PFSK-1 (cell line): ENCODE measurements at regions not wholly inside any gene's neighbourhood (a gene's known extent, or its start where the extent isn't known, plus 50 kb on each side); places are given as distances from the start of the nearest gene placed in this dataset.

Experiments
- FOXP2 ChIP-seq: optimal IDR thresholded peaks from 2 replicates; pipeline ENCODE3; 2011; ENCODE audit warnings: borderline replicate concordance, control low read depth, inconsistent platforms; ENCODE audit not compliant: insufficient read depth; ENCODE audit errors: extremely low read length, extremely low read depth
- POLR2AphosphoS5 ChIP-seq: IDR thresholded peaks from 2 replicates; pipeline ENCODE4 v1.6.1; 2012; ENCODE audit warnings: low read depth, mild to moderate bottlenecking, control low read depth, low read length, moderate library complexity
- REST ChIP-seq, 2 experiments: IDR thresholded peaks; 2 replicates each; pipeline versions ENCODE4 v1.6.1 to v1.8.0; 2011 to 2012; ENCODE audit warnings: low read depth in 2 of 2, low read length in 2 of 2, control low read depth in 1 of 2, inconsistent platforms in 1 of 2, mild to moderate bottlenecking in 1 of 2, moderate library complexity in 1 of 2; ENCODE audit not compliant: insufficient read depth in 1 of 2
- SIN3A ChIP-seq: IDR thresholded peaks from 2 replicates; pipeline ENCODE4 v1.6.1; 2012; ENCODE audit warnings: mild to moderate bottlenecking, low read length, moderate library complexity, borderline replicate concordance; ENCODE audit not compliant: insufficient read depth
- TAF1 ChIP-seq: IDR thresholded peaks from 2 replicates; pipeline ENCODE4 v1.6.1; 2012; ENCODE audit warnings: low read length, control low read depth, borderline replicate concordance; ENCODE audit not compliant: insufficient read depth

- no peak for TF ChIP-seq REST (IDR thresholded peaks at IDR 0.05; ENCODE audit: insufficient read depth in 1 of 2, low read depth in 2 of 2, low read length in 2 of 2)
- no peak for TF ChIP-seq POLR2AphosphoS5
- TF ChIP-seq SIN3A: no peak
- TF ChIP-seq TAF1: no peak
- no peak for TF ChIP-seq FOXP2
Observed at GRCh38 chr2:176619504-176619903, 350.3 kb downstream of the MTX2 start.
